Stimulated activated CD8-positive, alpha-beta memory T cell treated with anti-CD3 and anti-CD28 coated beads, Interleukin-2, amount 100 ng/mL, for 1 hour (primary cell): ENCODE measurements at regions not wholly inside any gene's neighbourhood (a gene's known extent, or its start where the extent isn't known, plus 50 kb on each side); places are given as distances from the start of the nearest gene placed in this dataset.

Source experiments
- DNase-seq, 2 donors: peaks; one replicate each; pipeline ENCODE4 v3.0.0-alpha.2; 2020; ENCODE audit warnings: low read depth in 2 of 2

GRCh38 chr13:59483501-59484145, 680.1 kb downstream of the DIAPH3 start:
- DNase-seq, result no peak

GRCh38 chr13:59487883-59488282, 675.8 kb downstream of the DIAPH3 start:
- DNase-seq, result no peak

DNA sequence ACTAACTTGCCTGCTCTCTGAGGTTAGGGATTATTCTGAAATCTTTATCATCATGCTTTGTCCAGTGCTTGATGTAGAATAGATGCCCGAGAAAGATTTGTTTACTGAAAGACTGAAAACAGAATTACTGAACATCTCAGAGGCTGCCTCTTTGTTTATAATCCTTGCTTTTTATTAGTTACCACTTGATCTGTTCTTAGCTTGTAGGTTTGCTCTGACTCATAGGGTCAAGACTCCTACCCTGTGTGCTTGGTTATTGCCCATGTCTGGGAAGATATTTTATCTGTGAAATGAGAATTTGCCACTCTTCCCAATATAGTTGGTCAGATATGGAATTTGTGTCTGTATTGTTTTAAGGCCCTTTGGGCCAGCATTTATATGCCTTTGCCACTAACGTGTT, 675.3 kb downstream of the DIAPH3 start:
- DNase-seq, result no peak

GRCh38 chr13:59490651-59491050, 673.1 kb downstream of the DIAPH3 start:
- DNase-seq, result no peak

GRCh38 chr13:59492030-59492636, 671.6 kb downstream of the DIAPH3 start:
- no peak for DNase-seq

DNA sequence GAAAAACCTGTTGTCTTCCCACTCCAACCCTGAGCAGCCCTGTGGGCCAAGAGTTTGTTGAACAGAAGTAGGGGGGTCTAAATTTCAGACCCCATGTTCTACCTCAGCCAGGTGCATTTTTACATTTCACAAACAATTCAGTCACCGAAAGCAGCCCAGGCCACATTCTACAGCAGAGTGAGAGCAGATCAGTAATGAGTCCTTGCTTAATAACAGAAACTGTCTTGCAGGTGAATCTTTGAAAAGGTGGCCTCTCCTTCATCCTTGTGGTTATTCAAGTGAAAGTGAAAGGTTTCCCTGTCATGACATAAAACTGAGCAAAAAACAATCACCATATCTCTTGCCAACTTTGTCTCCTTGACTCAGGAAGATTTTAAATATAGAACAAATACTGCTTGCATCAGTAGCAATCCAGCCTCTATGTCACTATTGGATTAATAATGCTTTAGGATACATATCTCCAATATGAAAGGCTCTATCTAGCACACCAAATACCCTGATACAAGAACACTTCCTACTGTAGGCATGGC, 670.2 kb downstream of the DIAPH3 start:
- DNase-seq, result no peak

- DNase-seq, result no peak
Measured at GRCh38 chr13:59494151-59494550, 669.6 kb downstream of the DIAPH3 start.

GRCh38 chr13:59494560-59494970, 669.2 kb downstream of the DIAPH3 start:
- no peak for DNase-seq

GRCh38 chr13:59495299-59495698, 668.4 kb downstream of the DIAPH3 start:
- DNase-seq, result no peak

GRCh38 chr13:59495936-59496512, 667.7 kb downstream of the DIAPH3 start:
- no peak for DNase-seq

GRCh38 chr13:59497621-59498247, 666.0 kb downstream of the DIAPH3 start:
- DNase-seq, result no peak

GRCh38 chr13:59501004-59501403, 662.7 kb downstream of the DIAPH3 start:
- no peak for DNase-seq

GRCh38 chr13:59504407-59504806, 659.3 kb downstream of the DIAPH3 start:
- DNase-seq, result no peak

- no peak for DNase-seq
Measured at GRCh38 chr13:59510386-59510785, 653.3 kb downstream of the DIAPH3 start.

GRCh38 chr13:59513686-59514085, 650.0 kb downstream of the DIAPH3 start:
- no peak for DNase-seq

DNA sequence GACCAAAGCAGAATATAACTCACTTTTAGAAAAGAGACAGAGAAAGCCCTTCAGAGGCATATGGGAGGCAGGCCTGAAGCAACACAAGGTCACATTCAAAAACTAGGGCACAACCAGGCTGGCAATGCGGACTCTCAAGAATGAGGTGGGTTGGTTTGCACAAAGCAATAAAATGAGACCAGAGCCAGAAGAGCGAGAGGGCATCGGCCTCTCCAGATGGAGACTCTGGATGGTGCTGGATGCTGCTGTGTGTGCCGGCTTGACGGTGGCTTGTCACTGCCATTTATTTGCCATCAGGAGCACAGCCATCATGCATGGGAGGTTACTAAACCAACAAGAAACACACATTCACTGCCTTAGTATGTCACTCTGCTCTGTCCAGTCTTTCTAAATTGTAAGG, 649.4 kb downstream of the DIAPH3 start:
- no peak for DNase-seq

DNA sequence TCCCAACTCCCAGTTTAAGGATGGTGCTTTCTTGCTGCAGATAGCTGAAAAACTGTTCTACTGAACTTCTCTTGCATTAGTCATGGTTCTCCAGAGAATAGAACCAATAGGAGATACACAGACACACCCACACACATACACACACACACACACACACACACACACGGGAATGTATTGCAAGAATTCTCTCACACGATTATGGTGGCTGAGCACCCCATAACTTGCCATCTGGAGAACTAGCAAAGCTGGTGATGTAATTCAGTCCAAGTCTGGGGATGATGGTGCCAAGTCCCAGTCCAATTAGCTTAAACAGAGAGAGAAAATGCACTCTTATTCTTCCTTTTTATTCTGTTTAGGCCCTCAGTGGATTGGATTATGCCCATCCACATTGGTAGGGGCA, 643.9 kb downstream of the DIAPH3 start:
- no peak for DNase-seq

DNA sequence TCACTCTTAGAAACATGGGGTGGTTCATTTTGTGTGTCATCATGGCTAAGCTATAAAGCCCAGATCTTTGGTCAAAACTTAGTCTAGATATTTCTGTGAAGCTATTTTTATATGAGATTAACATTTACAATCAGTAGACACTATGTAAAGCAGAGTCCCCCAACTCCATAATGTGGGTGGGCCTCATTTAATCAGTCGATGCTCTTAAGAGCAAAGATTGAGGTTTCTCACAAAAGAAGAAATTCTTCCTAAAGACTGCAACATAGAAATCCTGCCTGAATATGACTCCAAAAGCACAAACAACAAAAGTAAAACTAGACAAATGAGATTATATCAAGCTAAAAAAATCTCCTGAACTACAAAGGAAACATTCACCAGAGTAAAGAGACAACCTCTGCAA, 642.2 kb downstream of the DIAPH3 start:
- no peak for DNase-seq

- no peak for DNase-seq
Measured at GRCh38 chr13:59522652-59523051, 641.1 kb downstream of the DIAPH3 start.

DNA sequence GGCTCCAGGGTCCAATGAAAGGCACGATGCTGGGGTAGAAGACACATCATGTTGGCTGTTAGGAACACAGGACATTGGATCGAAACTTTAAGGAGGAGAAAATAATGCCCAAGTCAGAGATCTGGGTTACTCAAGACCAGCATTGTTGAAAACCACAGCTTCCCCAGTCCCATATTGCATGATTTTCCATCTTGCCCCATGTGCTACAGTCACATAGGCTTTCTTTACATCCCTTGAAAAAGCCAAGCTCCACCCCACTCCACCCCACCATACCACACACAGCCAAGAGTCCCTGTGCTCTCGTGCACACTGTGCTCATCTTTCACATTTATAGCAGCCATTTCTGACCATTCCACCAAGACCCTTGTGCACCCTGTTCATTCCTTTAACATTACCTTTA, 636.2 kb downstream of the DIAPH3 start:
- no peak for DNase-seq

DNA sequence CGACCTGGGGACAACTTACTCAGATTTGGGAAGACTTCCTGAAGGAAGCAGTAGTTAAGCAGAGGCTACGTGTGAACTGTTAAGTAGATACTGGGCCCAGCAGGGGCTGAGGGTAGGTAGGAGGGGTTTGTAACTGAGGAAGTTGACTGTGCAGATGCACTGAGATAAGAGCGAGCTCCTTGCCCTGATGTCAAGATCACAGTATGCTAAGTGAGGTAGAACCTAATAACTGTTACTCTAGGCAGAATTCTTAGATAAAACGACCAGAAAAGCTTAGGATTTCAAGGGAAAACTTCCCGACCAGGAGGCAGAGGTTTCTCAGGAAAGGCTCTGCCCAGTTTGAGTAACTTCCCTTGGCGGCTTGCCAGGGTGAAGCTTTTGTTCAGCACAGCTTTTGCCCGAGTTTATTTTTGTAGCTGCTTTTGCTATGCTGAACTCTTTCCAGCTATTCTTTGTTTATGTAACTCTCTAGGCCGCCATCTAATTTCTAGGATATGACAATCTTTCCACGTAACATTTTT, 632.1 kb downstream of the DIAPH3 start:
- no peak for DNase-seq

GRCh38 chr13:59532405-59532804, 631.3 kb downstream of the DIAPH3 start:
- DNase-seq, result no peak
